Keratinocyte (primary cell): ENCODE measurements at regions not wholly inside any gene's neighbourhood (a gene's known extent, or its start where the extent isn't known, plus 50 kb on each side); places are given as distances from the start of the nearest gene placed in this dataset.

Experiments
- CTCF ChIP-seq, 3 experiments: IDR thresholded peaks in 1 of 3; conservative IDR thresholded peaks in 1 of 3; optimal IDR thresholded peaks in 1 of 3; 2 replicates in 2 of 3; 3 replicates in 1 of 3; pipeline versions ENCODE3 to v1.5.1; 2011; ENCODE audit warnings: low read length in 3 of 3, mild to moderate bottlenecking in 3 of 3, moderate library complexity in 2 of 3, control low read depth in 1 of 3, inconsistent platforms in 1 of 3; ENCODE audit not compliant: insufficient read depth in 2 of 3; ENCODE audit errors: extremely low read depth in 1 of 3
- EZH2 ChIP-seq: IDR thresholded peaks from one replicate; pipeline ENCODE4 v1.6.1; 2012; ENCODE audit warnings: inconsistent platforms, mild to moderate bottlenecking, low read length, moderate library complexity

- TF ChIP-seq CTCF (optimal IDR thresholded peaks at IDR 0.05 in 1 of 3, IDR thresholded peaks at IDR 0.05 in 1 of 3, conservative IDR thresholded peaks at IDR 0.05 in 1 of 3; ENCODE audit: extremely low read depth in 1 of 3, insufficient read depth in 2 of 3, low read length in 3 of 3) (no peak), EZH2 (no peak)
Measured at GRCh38 chr13:62040806-62041205, 625.2 kb upstream of the PCDH20 start.
